OCI-LY3 (cell line): ENCODE measurements at regions not wholly inside any gene's neighbourhood (a gene's known extent, or its start where the extent isn't known, plus 50 kb on each side); places are given as distances from the start of the nearest gene placed in this dataset.

Experiments
- H2AFZ ChIP-seq: fragments of 200-600, 300-600 bp; shearing (Covaris generic); 2 replicates; pipeline ENCODE4 v1.6.0; 2014; ENCODE audit warnings: antibody characterized with exemption, low read depth, low read length
- H3K27ac ChIP-seq: fragments of 200-600, 300-600 bp; sonication (generic); 2 replicates; pipeline ENCODE4 v1.5.1; 2014; ENCODE audit warnings: mild to moderate bottlenecking, low read length, moderate library complexity, mixed read lengths
- H3K27me3 ChIP-seq: fragments of 200-600, 300-600 bp; sonication (generic); 2 replicates; pipeline ENCODE4 v1.6.1; 2014; ENCODE audit warnings: low read depth, low read length, mixed read lengths
- H3K36me3 ChIP-seq: fragments of 200-600, 300-600 bp; sonication (generic); replicated peaks from 2 replicates; pipeline ENCODE3; 2014; ENCODE audit warnings: low read depth, low read length, mixed read lengths
- H3K4me1 ChIP-seq: fragments of 300-600, 200-600 bp; sonication (generic); 2 replicates; pipeline ENCODE4 v1.6.1; 2014; ENCODE audit warnings: low read length, mixed read lengths
- H3K4me2 ChIP-seq: fragments of 200-600, 300-600 bp; sonication (generic); 2 replicates; pipeline ENCODE4 v1.6.1; 2014; ENCODE audit warnings: low read length, mixed read lengths
- H3K4me3 ChIP-seq: fragments of 300-600, 200-600 bp; sonication (generic); 2 replicates; pipeline ENCODE4 v1.5.1; 2014; ENCODE audit warnings: antibody characterized with exemption, mild to moderate bottlenecking, low read length, moderate library complexity
- H3K79me2 ChIP-seq: fragments of 300-600, 200-600 bp; shearing (Covaris generic); 2 replicates; pipeline ENCODE4 v1.6.1; 2014; ENCODE audit warnings: mild to moderate bottlenecking, low read length, mixed read lengths
- H3K9ac ChIP-seq: fragments of 300-600, 200-600 bp; shearing (Covaris generic); 2 replicates; pipeline ENCODE4 v1.6.0; 2014; ENCODE audit warnings: mild to moderate bottlenecking, low read length, moderate library complexity
- H3K9me3 ChIP-seq: fragments of 200-600, 300-600 bp; shearing (Covaris generic); 2 replicates; pipeline ENCODE4 v1.6.1; 2014; ENCODE audit warnings: low read length, mixed read lengths; ENCODE audit not compliant: insufficient read depth
- H4K20me1 ChIP-seq: fragments of 200-600, 300-600 bp; sonication (generic); 2 replicates; pipeline ENCODE4 v1.6.1; 2016; ENCODE audit warnings: low read length, mixed read lengths; ENCODE audit not compliant: insufficient read depth
- EZH2phosphoT487 ChIP-seq: fragments of 200-600 bp; shearing (Covaris generic); IDR thresholded peaks from 2 replicates; pipeline ENCODE4 v1.6.1; 2018; ENCODE audit warnings: antibody characterized with exemption, mixed run types, low read depth
- TF ChIP-seq, protein P1 (sequence below): fragments of 200-600, 300-600 bp; sonication (generic); IDR thresholded peaks from 2 replicates; pipeline ENCODE4 v1.5.1; 2014; ENCODE audit warnings: antibody characterized with exemption, low read length, low read depth

DNA sequence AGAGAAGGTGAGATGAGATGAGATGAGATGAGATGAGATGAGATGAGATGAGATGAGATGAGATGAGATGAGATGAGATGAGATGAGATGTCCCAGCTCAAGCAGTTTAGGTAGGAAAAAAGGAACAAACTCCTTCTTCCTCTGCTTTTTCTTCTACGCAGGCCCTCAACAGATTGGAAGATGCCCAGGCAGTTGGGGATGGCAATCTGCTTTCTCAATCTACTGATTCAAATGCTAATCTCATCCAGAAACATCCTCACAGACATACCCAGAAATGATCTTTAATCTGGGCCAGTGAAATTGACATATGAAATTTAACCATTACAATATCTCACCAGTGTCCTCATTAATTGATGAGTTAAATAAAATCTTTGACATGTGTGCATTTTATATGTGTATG lies 370.3 kb upstream of the SLC7A11 start:
- Histone ChIP-seq H3K27ac (no peak overlapping the region), H3K9me3 (no peaks in the 10 kb centered on the region), H2AFZ (no peak overlapping the region), H3K9ac (no peak overlapping the region), H3K4me1 (no peaks in the 10 kb centered on the region), H3K36me3 (no peaks in the 10 kb centered on the region), H3K4me3 (no peak overlapping the region), H3K4me2 (no peak overlapping the region), H3K27me3 (0 out of 2 replicates have a peak, but pooled peaks cover 3% of the 10 kb centered on the region), H4K20me1 (no peaks in the 10 kb centered on the region), H3K79me2 (no peaks in the 10 kb centered on the region)
- no peak for TF ChIP-seq EZH2phosphoT487
- TF ChIP-seq, protein P1, sequence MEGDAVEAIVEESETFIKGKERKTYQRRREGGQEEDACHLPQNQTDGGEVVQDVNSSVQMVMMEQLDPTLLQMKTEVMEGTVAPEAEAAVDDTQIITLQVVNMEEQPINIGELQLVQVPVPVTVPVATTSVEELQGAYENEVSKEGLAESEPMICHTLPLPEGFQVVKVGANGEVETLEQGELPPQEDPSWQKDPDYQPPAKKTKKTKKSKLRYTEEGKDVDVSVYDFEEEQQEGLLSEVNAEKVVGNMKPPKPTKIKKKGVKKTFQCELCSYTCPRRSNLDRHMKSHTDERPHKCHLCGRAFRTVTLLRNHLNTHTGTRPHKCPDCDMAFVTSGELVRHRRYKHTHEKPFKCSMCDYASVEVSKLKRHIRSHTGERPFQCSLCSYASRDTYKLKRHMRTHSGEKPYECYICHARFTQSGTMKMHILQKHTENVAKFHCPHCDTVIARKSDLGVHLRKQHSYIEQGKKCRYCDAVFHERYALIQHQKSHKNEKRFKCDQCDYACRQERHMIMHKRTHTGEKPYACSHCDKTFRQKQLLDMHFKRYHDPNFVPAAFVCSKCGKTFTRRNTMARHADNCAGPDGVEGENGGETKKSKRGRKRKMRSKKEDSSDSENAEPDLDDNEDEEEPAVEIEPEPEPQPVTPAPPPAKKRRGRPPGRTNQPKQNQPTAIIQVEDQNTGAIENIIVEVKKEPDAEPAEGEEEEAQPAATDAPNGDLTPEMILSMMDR, result no peak

DNA sequence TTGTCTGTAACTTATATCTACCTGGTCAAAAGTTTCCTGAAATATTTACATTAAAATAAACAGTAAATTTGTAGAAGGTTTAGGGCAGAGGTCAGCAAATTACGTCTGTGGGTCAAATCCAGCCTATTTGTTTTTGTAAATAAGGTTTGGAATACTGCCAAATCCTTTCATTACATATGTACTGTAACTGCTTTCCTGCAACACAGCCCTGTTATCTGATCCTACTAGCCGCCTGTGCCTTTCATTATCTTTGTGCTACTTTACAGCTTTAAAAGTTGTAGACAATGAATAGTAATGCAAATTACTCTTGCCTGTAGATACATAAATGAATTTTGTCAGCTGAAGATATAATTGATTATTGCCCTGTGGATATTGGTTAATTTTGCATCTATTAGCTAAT lies 369.6 kb upstream of the SLC7A11 start:
- Histone ChIP-seq H3K79me2 (no peaks in the 10 kb centered on the region), H3K4me2 (no peak overlapping the region), H3K4me3 (no peak overlapping the region), H3K27ac (no peak overlapping the region), H3K9ac (no peak overlapping the region), H3K9me3 (no peaks in the 10 kb centered on the region), H3K4me1 (no peaks in the 10 kb centered on the region), H2AFZ (no peak overlapping the region), H3K27me3 (0 out of 2 replicates have a peak, but pooled peaks cover 3% of the 10 kb centered on the region), H3K36me3 (no peaks in the 10 kb centered on the region), H4K20me1 (no peaks in the 10 kb centered on the region)
- TF ChIP-seq, protein P1, result no peak
- TF ChIP-seq EZH2phosphoT487, result no peak

DNA sequence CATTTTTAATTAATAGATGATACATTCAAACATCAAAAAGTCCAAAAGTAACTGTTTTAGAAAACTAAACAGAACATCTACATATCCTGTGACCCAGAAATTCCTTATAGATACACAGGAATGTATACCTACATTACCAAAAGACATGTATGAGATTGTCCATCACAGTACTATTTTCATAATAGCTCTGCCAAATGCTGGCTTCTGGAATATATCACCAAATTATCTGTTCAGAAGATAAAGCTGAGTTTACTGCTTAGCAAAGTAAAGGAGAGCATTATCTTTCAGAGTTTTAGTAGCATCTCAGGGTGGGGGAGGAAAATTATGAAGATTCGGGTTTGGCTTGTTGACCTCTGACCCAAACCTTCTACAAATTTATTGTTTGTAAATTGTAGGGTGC lies 368.9 kb upstream of the SLC7A11 start:
- no peak overlapping the region for H2AFZ ChIP-seq

DNA sequence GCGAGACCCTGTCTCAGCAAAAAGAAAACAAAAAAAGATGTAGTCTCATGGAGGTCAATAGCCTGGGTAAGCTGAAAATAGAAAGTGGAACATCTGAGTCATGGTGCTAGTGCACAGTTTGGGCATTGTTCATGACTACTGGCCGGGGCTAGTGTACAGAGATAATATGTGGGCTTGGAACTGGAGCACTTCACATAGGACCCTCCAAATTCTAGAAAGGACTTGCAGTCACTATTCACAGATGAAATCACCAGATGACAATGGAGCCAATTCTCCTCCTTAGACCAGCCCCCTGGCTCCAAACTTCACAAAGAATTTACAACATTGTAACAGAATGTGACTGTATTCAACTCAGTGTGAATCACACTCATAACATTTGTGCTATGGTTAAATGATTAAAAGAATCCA lies 367.8 kb upstream of the SLC7A11 start:
- Histone ChIP-seq H3K4me3 (no peak overlapping the region), H3K9ac (no peak overlapping the region), H4K20me1 (no peaks in the 10 kb centered on the region), H2AFZ (no peak overlapping the region), H3K36me3 (no peaks in the 10 kb centered on the region), H3K4me1 (no peaks in the 10 kb centered on the region), H3K4me2 (no peak overlapping the region), H3K27ac (no peak overlapping the region), H3K27me3 (0 out of 2 replicates have a peak, but pooled peaks cover 3% of the 10 kb centered on the region), H3K9me3 (no peaks in the 10 kb centered on the region), H3K79me2 (no peaks in the 10 kb centered on the region)
- TF ChIP-seq, protein P1, result no peak
- no peak for TF ChIP-seq EZH2phosphoT487

More for the DNA sequence above, 368.9 kb upstream of the SLC7A11 start:
- H3K27ac ChIP-seq, result no peak overlapping the region
- H3K79me2 ChIP-seq, result no peaks in the 10 kb centered on the region
- no peaks in the 10 kb centered on the region for H3K4me1 ChIP-seq
- H3K4me3 ChIP-seq, result no peak overlapping the region
- no peak overlapping the region for H3K4me2 ChIP-seq
- no peak overlapping the region for H3K9ac ChIP-seq
- H4K20me1 ChIP-seq, result no peaks in the 10 kb centered on the region
- no peaks in the 10 kb centered on the region for H3K36me3 ChIP-seq
- 0 out of 2 replicates have a peak, but pooled peaks cover 3% of the 10 kb centered on the region for H3K27me3 ChIP-seq
- TF ChIP-seq EZH2phosphoT487, result no peak
- TF ChIP-seq, protein P1, result no peak
- no peaks in the 10 kb centered on the region for H3K9me3 ChIP-seq
